Esophagus (tissue), 2 donors: ENCODE measurements at regions not wholly inside any gene's neighbourhood (a gene's known extent, or its start where the extent isn't known, plus 50 kb on each side); places are given as distances from the start of the nearest gene placed in this dataset.

Experiments used
- H3K27ac ChIP-seq, 2 donors: one replicate each; pipeline ENCODE4 v1.5.1; 2013; ENCODE audit warnings: low read depth in 2 of 2, mild to moderate bottlenecking in 2 of 2, inconsistent platforms in 1 of 2, low read length in 1 of 2, moderate library complexity in 1 of 2
- H3K27me3 ChIP-seq, 2 donors: one replicate each; pipeline ENCODE4 v1.6.1; 2013; ENCODE audit warnings: low read length in 2 of 2, control low read depth in 1 of 2, mild to moderate bottlenecking in 1 of 2; ENCODE audit not compliant: insufficient read depth in 2 of 2, control insufficient read depth in 1 of 2
- H3K36me3 ChIP-seq, 2 donors: one replicate each; pipeline ENCODE4 v1.6.1; 2013; ENCODE audit warnings: low read length in 1 of 2; ENCODE audit not compliant: control insufficient read depth in 2 of 2, insufficient read depth in 2 of 2
- H3K4me1 ChIP-seq, 2 donors: one replicate each; pipeline ENCODE4 v1.6.1; 2013; ENCODE audit warnings: low read length in 1 of 2; ENCODE audit not compliant: control insufficient read depth in 2 of 2, insufficient read depth in 2 of 2
- H3K4me3 ChIP-seq, 2 donors: one replicate each; pipeline ENCODE4 v1.5.1; 2013; ENCODE audit warnings: low read length in 2 of 2, mild to moderate bottlenecking in 2 of 2, low read depth in 1 of 2, moderate library complexity in 1 of 2
- H3K9me3 ChIP-seq, 2 donors: one replicate each; pipeline ENCODE4 v1.6.1; 2013; ENCODE audit warnings: mild to moderate bottlenecking in 2 of 2, low read depth in 1 of 2, low read length in 1 of 2, moderate library complexity in 1 of 2; ENCODE audit not compliant: control insufficient read depth in 2 of 2, insufficient read depth in 1 of 2
- WGBS, 2 donors: extraction: QIAGEN DNeasy Blood & Tissue Kit; methylation state at CpG; one replicate each; pipeline ENCODE4 v1.1.7; 2013; 5-methylcytosine and 5-hydroxymethylcytosine counted together
- donor health status: healthy with polysubstance abuse.
- donor health status: Bipolar disorder and iron deficiency.

DNA sequence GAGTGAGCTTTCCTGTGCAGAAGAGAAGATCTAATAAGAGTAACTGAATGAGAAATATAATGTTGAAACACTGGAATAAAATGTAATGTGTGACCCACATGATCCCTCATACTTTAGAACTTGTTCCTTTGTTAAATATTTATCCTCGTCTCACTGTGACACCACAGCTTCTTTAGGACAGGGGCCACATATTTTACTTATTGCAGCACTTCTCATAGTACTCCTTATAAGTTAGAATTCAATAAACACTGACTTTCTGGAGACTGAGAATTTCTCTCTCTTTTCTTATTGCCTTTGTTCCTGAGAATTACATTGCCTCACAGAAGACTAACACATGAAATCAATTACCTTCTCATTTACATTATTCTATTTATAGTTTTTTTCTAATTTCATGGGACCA lies 1234.6 kb upstream of the CHAC2 start:
- H3K9me3 ChIP-seq: no peaks in the 10 kb centered on the region
- H3K27me3 ChIP-seq: no peaks in the 10 kb centered on the region
- H3K4me3 ChIP-seq: no peak overlapping the region
- H3K4me1 ChIP-seq: no peaks in the 10 kb centered on the region
- no peaks in the 10 kb centered on the region for H3K36me3 ChIP-seq
- WGBS, 2 donors: 6 to 31% methylated on average over 1 of the region's 1 CpG
- no peak overlapping the region for H3K27ac ChIP-seq

DNA sequence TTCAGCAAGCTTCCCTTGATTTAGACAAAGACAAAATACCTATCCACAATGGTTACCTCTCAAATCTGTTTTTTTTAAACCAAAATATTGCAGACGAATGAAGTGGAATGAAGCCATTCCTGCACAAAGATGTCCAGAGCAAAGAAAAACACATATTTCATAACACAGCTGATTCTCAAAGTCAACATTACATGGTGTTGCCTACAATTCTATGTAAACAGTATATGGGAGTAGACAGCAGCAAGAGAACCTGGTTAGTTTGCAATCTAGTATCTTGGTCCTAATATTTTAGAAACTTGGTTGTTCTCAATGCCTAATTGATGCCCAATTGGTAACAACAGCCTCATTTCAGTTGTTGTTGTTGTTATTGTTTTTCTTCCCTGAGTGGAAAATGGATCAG lies 1240.9 kb upstream of the CHAC2 start:
- Histone ChIP-seq H3K9me3 (no peaks in the 10 kb centered on the region), H3K4me1 (no peaks in the 10 kb centered on the region), H3K27me3 (no peaks in the 10 kb centered on the region), H3K4me3 (no peak overlapping the region), H3K27ac (no peak overlapping the region), H3K36me3 (no peaks in the 10 kb centered on the region)
- 43 to 54% methylated on average over 1 of the region's 1 CpG for WGBS, 2 donors

- Histone ChIP-seq H3K27ac (no peak overlapping the region), H3K9me3 (no peaks in the 10 kb centered on the region), H3K27me3 (no peaks in the 10 kb centered on the region), H3K36me3 (no peaks in the 10 kb centered on the region), H3K4me1 (no peaks in the 10 kb centered on the region), H3K4me3 (no peak overlapping the region)
- 48 to 56% methylated on average over 1 of the region's 1 CpG for WGBS, 2 donors
These were observed 1247.0 kb upstream of the CHAC2 start for GRCh38 chr2:52520644-52521043.

DNA sequence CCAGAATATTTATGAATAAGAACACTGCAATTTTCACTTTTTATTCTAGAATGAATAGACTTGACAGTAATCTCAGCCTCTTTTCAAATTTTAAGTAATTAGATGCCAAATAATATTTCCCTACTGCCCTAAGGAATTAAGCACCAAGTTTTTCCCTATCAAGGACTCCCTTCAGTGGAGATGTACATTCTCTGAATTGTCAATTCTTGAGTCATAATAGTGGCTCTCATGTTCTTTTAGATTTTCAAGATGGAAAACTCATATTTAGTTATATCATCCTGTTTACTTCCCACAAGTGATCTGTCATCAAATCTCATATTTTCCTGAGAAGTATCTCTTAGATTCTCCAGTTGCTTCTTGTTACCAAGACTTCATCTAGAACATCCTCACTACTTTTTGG lies 1248.9 kb upstream of the CHAC2 start:
- Histone ChIP-seq H3K27ac (no peak overlapping the region), H3K27me3 (no peaks in the 10 kb centered on the region), H3K36me3 (no peaks in the 10 kb centered on the region), H3K9me3 (no peaks in the 10 kb centered on the region), H3K4me3 (no peak overlapping the region), H3K4me1 (no peaks in the 10 kb centered on the region)

DNA sequence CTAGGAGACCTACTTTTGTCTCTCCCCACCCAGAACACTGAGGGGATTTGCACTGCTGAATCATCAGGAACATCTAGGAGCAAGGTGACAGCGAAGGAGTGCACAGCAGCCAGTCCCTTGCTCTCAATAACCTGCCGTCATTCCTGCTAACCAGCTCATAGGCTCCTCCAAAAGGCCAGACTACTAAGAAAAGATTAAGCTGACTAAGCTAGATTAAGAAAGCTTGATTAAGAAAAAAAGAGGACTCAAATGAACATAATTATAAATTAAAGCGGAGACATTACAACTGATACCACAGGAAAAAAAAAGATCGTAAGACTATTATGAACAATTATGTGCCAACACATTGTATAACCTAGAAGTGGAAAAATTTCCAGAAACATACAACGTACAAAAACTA lies 1254.8 kb upstream of the CHAC2 start:
- Histone ChIP-seq H3K9me3 (no peaks in the 10 kb centered on the region), H3K27me3 (no peaks in the 10 kb centered on the region), H3K27ac (no peak overlapping the region), H3K4me3 (no peak overlapping the region), H3K4me1 (no peaks in the 10 kb centered on the region), H3K36me3 (no peaks in the 10 kb centered on the region)
- WGBS, 2 donors: 78 to 86% methylated on average over 5 of the region's 5 CpGs

DNA sequence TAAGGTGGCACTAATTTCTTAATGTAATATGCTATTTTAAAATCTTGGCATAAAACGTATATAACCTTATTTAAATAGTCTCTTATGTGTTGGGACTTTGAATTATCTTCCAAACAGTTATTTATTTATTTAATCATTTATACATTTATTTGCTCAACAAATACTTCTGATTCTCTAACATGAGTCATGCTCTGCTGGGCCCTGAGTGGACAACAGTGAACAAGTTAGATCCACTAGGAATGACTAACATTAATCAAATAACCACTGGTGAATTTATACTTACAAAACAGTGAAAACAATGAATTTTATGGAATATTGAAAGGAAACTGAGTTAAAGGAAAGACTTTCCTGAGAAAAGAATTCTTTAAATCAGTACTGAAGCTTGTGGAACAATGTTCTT lies 1257.2 kb upstream of the CHAC2 start:
- Histone ChIP-seq H3K4me1 (no peaks in the 10 kb centered on the region), H3K9me3 (no peaks in the 10 kb centered on the region), H3K4me3 (no peak overlapping the region), H3K27ac (no peak overlapping the region), H3K27me3 (no peaks in the 10 kb centered on the region), H3K36me3 (no peaks in the 10 kb centered on the region)
- WGBS, 2 donors: 59 to 73% methylated on average over 1 of the region's 1 CpG

DNA sequence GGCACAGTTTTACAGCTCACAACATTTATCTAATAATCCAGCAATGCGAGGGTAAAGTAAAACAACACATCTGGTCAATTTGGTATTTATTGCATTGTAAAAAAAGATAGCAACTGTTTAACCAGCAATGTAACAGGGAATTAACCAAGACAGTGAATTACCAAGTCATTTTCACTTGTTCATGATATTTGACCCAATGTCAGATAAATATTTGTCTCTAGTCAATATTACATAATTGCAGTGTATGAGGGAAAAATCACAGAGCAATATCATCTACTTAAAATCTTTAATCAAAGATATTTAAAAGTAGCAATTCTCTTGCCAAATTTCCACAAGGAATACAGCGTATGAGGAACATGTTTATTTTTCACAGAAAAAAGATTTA lies 1265.1 kb upstream of the CHAC2 start:
- peaks cover 0 to 5% of the 10 kb centered on the region in 2 donors for H3K9me3 ChIP-seq
- no peak overlapping the region for H3K27ac ChIP-seq
- WGBS, 2 donors: 63 to 71% methylated on average over 2 of the region's 2 CpGs
- no peaks in the 10 kb centered on the region for H3K27me3 ChIP-seq
- H3K4me1 ChIP-seq: no peaks in the 10 kb centered on the region
- no peaks in the 10 kb centered on the region for H3K36me3 ChIP-seq
- no peak overlapping the region for H3K4me3 ChIP-seq

- H3K27me3 ChIP-seq: no peaks in the 10 kb centered on the region
- H3K9me3 ChIP-seq: peaks cover 0 to 7% of the 10 kb centered on the region in 2 donors
- 57 to 61% methylated on average over 2 of the region's 2 CpGs for WGBS, 2 donors
- H3K4me3 ChIP-seq: no peak overlapping the region
- no peaks in the 10 kb centered on the region for H3K36me3 ChIP-seq
- H3K27ac ChIP-seq: no peak overlapping the region
- no peaks in the 10 kb centered on the region for H3K4me1 ChIP-seq
These were observed 1265.7 kb upstream of the CHAC2 start for GRCh38 chr2:52501715-52502475.

DNA sequence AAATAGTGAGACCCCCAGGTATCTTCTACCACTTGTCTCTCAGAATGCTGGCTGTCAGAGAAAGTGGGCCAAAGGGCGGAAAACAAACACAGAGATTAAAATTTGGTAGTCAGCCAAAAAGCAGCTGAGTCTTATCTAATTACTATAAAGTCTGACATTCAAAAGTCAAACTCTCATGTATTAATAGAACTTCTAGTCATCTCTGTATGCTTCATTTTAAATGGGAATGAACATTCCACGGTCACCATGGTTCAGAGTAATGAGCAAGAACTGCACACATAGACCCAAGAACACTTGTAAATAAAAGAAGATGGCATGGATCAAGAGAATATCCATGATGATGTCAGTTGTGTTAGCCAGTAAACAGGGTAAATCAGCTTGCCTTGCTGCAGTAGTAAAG lies 1267.0 kb upstream of the CHAC2 start:
- H3K36me3 ChIP-seq: no peaks in the 10 kb centered on the region
- no peaks in the 10 kb centered on the region for H3K27me3 ChIP-seq
- WGBS, 2 donors: 42 to 63% methylated on average over 2 of the region's 2 CpGs

GRCh38 chr2:52498077-52498750 lies 1269.4 kb upstream of the CHAC2 start:
- Histone ChIP-seq H3K4me3 (no peak overlapping the region), H3K27me3 (no peaks in the 10 kb centered on the region), H3K27ac (no peak overlapping the region), H3K9me3 (peaks cover 0 to 7% of the 10 kb centered on the region in 2 donors), H3K36me3 (no peaks in the 10 kb centered on the region), H3K4me1 (no peaks in the 10 kb centered on the region)
- 79 to 85% methylated on average over 3 of the region's 3 CpGs for WGBS, 2 donors

More for the DNA sequence above, 1267.0 kb upstream of the CHAC2 start:
- H3K4me3 ChIP-seq: no peak overlapping the region
- H3K9me3 ChIP-seq: peaks cover 0 to 7% of the 10 kb centered on the region in 2 donors
- no peak overlapping the region for H3K27ac ChIP-seq
- no peaks in the 10 kb centered on the region for H3K4me1 ChIP-seq
